NCI-H345 (cell line): ENCODE measurements at regions not wholly inside any gene's neighbourhood (a gene's known extent, or its start where the extent isn't known, plus 50 kb on each side); places are given as distances from the start of the nearest gene placed in this dataset.
"Not testable (repeated sequence)": the region's sequence is repeated elsewhere in the genome, so short reads cannot be mapped to it uniquely, and the experiment has no call there.

ENCODE experiments used
- DNase-seq: peaks from one replicate; lab custom pipeline; 2025; lab: John Stamatoyannopoulos, UW

DNA sequence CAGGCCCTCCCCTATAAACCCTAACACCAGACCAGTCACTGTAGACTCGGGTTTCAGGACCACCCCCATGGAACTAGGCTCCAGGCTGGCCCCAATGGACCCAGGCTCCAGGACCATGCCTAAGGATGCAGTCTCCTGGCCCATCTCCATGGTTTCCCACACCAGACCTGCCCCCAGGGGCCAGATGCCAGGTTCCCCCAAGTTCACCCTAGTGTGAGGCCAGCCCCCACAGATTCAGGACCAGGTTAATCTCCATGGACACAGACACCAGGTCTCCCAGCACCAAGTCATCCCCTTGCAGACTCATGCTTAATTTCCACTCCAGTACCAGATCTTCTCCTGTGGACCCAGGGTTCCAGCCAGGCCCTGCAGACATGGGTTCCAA lies 103.8 kb upstream of the LANCL2 start:
- DNase-seq: no peak

DNA sequence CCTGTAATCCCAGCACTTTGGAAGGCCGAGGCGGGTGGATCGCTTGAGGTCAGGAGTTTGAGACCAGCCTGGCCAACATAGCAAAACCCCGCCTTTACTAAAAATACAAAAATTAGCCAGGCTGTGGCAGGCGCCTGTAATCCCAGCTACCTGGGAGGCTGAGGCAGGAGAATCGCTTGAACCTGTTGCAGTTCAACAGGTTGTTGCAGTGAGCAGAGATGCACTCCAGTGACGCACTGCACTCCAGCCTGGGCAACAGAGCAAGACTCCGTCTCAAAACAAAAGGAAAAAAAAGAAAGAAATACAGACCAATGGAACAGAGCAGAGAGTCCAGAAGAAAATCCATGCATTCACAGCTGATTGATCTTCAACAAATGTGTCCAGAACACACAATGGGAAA lies 99.8 kb upstream of the LANCL2 start:
- not testable (repeated sequence) for DNase-seq

DNA sequence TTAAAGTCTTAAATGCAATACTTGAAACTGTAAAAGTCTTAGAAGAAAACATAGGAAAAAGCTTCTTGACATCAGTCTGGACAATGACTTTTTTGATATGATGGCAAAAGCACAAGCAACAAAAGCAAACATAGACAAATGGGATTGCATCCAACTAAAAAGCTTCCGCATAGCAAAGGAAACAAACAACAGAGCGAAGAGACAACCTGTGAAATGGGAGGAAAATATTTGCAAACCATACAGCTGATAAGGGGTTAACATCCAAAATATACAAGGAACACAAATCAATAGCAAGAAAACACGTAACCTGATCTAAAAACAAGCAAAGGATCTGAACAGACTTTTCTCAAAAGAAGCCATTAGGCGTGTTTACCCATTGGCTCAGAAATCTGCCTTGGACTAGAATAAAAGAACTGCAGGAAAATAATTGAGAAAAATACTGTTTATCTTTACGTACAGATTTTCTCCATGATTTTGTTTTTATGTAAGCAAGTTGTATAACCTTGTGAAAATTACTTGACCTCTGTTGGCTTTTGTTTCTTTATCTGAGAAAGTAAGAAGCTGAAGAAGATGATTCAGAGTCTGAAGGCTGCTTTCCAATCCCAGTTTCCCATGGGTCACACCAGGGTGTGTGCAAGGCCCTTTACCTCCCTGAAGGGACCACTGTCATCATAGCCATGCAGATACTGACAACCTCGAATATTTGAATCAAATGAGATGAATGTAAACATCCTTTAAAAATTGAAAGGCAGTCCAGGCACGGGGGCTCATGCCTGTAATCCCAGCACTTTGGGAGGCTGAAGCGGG lies 99.1 kb upstream of the LANCL2 start:
- no peak for DNase-seq

DNA sequence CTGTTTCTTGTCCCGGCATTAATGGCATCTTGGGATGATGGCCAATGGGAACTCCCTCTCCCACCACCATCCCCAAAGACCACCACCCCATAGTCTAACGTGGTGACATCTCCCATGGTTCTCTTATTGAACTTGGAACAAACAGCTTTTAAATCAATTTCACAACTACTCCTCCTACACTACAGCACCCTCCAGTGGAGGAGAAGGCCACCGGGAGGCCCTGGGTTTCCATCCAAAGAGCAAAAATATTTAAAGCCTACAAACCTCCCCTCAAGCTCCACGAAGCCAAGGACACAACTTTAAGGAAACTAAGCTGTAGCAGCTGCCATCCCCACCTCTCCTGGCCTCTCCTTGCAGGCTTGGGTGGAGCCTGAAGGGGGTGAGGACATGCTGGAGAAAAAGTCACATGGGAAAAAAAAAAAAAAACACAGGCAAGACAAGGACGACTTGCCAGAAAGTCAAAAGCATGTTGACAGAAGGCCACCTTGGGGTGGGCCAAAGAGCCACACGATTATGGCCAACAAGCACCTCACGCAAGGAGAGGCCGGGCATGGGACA lies 94.0 kb upstream of the LANCL2 start:
- no peak for DNase-seq

DNA sequence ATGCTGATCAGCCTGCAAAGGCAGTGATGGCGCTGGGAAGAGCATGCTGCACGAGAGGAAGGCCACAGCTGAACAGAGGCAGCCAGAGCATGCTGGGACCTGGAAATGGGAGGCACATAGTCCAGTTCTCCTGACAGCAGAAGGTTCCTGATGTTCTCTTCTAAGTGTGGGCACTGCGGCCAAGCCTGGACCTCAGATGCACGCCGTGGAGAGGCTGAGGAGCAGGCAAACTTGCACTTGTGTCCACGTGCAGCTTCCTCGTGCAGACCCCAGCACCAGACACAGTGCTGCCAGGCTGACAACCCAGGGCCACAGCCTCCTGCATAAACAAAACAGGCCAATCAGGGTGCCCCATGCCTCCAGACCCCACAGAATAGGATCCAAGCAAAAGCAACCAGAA lies 93.5 kb upstream of the LANCL2 start:
- DNase-seq: no peak

DNA sequence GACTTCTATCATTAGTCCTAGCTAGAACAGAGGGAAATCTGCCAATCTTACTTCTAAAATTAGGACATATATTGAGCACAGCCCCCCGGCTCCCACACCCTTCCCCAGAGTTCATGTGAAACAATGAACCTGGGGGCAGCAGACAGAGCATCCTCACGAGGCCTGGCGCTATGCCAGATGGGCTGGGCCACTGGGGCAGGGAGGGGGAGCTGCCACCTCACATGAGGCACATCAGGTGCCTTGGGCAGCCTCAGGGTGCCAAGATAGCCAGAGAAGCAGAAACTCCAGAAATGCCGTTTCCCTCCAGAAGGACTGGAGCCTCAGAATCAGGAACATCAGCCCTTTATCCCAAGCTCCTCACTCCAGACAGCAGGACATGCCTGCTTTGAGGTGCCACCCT lies 92.8 kb upstream of the LANCL2 start:
- DNase-seq: peak; percentile 48

DNA sequence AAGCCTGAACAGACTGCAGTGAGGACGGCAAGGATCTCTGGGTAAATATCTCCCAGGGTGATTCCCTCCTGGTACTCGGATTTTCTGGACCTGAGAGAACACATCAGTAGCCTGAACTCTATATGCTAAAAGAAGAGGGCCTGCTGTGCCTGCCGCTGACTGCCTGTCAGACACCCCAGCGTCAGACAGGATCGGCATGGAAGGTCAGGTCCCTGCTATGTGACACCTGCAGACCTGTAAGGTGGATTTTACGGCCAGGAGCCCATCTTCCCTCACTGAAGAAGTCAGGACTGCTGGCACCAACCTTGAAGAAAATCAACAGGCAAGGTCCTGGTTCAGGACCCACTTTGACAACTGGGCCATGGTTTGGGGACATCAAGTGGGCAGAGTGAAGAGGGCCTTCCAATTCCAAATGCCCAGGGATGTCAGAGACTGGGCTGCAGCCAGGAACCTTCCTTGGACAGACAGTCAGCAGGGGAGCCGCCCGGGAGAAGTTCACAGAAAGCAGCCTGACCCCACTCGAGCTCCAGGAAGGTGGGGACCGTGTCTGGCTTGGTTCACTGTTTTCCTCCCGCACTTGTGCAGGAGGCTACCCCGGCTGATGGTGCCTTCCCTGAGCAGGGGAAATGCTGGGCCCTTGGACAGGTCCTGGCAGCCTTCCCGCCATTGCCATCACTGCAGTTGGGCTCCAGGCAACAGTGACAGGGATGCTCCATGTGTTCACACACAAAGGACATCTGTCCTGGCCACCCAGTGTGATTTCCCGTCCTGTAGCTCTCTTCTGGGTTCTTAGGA lies 91.8 kb upstream of the LANCL2 start:
- DNase-seq: no peak

DNA sequence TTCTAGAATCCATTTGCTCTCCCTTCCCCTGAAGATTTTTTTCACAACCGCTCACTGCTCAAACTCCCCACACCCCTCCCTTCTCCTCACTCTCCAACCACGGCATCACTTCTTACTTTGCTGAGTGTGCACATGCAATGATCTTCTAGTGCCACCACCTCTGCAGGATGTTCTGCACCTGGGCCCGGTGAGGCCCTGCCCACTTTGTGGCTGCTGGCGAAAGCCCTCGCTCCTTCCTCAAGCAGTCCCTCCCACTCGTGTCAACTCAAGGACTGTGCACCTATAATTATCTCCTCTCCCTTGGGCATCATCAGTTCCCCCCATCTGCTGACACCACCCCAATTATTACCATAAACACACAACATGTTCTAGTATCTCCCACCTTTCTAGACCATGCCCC lies 91.0 kb upstream of the LANCL2 start:
- no peak for DNase-seq

DNA sequence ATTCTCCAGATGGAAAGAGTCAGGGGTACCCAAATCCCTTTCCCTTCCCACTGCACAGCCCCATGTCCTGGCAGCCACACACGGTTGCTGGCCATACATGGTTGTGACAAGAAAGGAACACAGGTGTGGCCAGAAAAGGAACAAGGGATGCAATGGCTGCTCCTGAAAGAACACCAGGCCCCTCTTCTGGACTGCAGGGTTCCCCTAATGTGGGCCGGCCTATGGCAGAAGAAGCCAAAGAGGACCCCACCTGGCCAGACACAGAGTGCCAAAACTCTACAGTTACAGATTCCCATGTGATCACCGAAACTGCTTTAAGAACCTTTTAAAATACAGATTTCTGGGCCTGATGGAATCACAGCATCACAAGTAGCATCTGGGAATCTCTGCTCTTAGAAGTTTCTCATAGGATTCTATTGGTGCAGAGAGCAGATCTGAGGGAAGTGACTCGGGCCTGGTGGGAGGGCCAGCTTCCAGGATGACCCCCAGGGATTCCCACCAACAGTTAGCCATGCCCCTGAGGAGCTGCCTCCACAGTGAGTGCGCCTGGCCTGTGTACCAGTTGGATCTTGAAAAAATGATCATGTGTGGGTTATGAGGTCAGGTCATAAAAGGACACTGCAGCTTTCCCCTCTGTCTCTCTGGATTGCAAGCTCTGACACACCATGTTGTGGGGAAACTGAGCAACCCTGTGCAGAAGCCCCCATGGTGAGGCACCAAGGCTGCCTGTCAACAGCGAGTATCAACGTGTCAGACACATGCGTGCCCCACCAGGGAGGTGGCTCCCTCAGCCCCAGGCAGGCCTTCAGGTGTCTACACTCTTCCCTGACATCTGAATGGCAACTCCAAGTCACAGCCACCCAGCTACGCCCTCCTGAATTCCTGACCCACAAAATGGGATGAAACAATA lies 89.6 kb upstream of the LANCL2 start:
- DNase-seq: no peak

DNA sequence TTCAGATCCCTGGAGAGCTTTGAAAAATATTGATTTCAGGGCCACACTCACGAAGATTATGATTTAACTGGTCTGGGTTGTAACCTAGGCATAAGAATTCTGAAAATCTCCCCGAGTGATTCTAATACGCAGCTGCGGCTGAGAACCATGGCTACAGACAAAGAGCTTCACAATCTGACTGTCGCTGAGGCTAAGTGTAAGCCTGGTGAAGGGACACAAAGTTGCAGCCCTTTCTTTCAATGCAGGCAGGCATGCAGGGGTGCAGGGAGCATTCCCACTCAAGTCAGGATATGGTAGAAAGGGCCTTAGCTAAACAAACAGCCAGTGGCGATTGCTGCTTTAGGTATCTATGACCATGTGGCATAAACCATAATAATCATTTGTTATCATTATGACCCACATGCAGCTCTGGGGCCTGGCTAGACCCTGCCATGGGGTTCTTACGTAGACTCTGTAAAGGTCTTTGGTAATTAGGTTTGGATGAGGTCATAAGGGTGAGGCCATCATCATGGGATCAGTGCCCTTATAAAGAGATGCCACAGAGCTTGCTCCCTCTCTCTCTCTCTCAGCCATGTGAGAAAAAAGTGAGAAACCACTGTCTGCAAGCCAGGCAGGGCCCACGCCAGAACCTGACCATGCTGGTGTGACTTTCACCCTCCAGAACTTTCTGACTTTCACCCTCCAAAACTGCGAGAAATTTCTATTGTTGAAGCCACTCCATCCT lies 88.4 kb upstream of the LANCL2 start:
- DNase-seq: no peak

DNA sequence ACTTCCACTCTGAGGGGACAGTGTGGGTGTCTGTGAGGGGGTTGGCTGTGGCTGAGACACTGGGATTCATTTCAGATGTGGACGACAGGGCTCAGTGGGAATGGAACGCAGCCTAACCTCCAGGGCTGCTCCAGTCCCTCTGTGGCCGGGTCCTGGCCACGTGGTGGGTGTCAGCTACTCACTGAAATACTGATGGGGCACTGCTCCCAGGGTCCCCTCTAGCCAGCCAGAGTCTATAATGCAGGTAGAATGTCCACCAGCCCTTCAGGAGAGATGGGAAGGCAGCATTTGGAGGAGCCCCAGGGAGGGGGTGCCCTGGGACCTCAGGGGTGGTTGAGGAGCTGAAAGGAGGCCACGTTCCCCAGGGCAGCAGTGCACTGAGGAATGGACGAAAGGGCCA lies 87.2 kb upstream of the LANCL2 start:
- no peak for DNase-seq

DNA sequence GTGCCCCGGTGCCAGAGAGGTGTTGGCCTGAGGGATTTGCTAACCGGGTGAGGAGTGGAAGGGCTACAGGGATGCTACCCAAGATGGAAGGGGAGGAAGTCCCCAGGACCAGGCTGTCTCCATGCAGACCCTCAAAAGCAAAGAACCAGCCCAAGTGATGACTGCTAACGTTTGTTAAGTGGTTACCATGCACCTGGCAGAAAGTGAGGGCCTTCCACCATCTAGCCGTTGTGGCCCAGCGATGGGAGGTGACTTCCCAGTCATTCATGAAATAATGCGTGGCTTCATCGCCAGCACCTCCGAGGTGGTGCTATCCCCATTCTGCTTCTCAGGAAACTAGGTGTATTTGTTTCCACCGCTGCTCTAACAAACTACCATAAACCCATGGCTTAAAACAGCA lies 86.8 kb upstream of the LANCL2 start:
- no peak for DNase-seq

DNA sequence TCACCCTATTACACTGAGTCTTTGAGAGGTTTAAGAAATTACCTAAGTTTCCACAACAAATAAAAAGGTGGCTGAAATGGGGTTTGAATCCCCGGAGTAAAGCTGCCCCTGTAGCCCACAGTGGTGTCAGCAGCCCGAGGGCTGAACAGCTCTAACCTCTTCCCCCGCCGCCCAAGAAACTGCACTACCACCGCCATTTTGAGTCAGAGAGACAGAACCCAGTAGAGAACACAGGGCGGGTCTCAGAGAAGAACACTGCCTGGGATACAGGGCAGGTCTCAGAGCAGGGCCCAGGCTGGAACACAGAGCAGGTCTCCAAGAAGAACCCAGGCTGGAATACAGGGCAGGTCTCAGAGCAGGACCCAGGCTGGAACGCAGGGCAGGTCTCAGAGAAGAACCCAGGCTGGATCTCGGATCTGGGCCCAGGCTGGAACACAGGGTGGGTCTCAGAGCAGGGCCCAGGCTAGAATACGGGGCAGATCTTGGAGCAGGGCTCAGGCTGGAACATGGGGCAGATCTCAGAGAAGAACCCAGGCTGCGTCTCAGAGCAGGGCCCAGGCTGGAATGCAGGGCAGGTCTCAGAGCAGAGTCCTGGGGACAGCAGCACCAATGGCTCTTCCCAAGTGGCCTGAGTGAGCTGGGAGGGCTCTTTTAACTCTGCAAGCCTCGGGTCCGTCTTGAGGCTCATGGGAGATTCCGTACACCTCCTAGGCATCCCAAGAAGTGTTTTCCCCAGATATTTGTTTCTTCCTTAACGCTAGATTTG lies 85.9 kb upstream of the LANCL2 start:
- DNase-seq: no peak

DNA sequence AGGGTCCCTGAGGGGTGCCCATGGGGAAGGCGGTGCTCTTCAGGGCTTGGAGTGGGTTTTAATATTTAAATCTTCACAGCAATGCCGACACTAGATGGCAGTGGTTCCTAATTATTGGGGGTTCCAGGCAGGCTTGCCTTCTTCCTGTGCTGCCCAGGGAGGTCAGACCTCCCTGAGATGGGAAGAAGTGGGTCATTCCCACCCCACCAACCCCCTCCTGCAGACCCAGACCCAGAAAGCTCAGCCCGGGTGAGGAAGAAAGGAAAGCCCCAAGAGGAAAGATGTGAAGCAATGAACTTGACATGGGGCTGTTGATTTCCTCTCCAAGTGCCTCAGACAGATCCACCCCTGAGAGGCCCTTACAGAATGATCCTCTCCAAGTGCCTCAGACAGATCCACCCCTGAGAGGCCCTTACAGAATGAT lies 85.1 kb upstream of the LANCL2 start:
- peak; percentile 83 for DNase-seq

DNA sequence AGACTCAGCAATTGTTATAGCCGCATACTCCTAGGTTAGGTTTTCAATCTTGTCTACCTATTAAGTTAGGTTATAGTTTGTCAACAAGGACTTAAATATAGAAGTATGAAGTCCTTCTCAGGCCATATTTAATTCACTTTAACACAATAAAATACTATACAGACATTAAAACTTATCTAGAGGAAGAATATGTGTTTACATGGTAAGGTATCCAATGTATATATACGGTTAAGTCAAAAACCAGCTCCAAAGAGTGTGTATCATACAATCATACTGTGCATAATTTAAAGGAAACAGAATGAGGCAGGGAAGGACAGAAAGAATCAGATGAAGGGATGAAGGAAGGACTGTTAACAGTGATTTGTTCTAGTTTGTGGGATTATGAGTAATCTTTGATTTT lies 79.5 kb upstream of the LANCL2 start:
- no peak for DNase-seq

DNA sequence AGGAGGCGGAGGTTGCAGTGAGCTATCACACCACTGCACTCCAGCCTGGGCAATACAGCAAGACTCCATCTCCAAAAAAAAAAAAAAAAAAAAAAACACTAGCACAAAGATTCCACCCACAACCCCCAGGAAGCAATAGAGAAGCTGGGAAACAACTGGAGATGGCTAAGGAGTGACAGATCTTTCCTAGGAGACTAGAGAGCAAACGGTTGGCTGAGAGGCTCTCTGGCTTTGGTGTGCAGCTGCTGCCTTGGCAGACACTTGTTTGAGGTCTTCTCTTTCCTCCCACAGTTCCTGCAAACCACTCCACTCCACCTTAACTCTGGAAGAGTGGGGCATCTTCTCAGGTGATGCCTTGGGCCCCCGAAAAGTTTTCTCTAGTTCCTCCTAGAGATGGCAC lies 78.5 kb upstream of the LANCL2 start:
- no peak for DNase-seq

DNA sequence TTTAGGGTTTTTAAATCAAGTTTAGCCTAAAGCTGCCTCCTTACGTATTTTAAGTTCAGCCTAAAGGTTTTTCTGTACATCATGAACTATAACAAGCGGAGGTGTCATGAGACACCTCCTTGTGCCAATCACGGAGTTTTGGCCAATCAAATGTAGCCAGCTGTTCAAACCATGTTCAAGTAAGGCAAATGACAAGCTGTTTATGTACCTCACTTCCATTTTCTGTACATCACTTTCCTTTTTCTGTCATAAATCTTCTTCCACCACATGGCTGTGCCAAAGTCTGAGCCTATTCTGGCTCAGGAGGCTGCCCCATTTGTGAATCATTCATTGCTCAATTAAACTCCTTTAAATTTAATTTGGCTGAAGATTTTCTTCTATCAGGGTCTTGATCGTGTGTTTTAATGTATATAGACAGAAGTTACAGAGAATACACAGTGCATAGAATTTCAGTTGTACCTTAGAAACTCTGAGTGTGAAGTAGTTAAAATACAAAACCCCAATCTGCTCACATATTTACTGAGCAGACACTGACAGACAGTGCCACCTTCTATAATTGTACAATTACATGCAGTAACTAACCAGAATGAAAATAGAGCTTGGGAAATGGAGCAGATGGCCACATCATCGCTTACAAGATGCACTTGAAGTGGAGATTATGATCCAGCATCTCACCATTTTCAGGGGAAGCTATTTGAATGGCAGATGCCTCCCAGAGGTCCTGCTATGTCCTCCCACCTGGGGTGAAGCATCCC lies 76.9 kb upstream of the LANCL2 start:
- DNase-seq: no peak

DNA sequence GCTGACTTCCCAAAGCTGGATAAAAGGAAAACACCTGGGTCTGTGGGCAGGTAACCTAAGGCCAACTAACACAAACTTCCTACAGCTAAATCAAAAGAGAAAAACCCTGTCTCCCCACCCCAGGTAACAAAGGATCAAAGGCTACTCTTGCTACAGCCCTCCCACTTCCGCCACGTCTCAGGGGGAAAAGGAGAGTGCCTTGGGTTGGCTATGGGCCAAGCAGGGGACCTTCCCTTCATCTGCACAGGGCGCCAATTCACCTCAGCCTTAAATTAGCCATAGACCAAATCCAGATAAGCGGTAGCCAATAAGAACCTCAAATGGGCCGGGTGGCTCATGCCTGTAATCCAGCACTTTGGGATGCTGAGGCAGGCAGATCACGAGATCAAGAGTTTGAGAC lies 69.1 kb upstream of the LANCL2 start:
- no peak for DNase-seq

DNA sequence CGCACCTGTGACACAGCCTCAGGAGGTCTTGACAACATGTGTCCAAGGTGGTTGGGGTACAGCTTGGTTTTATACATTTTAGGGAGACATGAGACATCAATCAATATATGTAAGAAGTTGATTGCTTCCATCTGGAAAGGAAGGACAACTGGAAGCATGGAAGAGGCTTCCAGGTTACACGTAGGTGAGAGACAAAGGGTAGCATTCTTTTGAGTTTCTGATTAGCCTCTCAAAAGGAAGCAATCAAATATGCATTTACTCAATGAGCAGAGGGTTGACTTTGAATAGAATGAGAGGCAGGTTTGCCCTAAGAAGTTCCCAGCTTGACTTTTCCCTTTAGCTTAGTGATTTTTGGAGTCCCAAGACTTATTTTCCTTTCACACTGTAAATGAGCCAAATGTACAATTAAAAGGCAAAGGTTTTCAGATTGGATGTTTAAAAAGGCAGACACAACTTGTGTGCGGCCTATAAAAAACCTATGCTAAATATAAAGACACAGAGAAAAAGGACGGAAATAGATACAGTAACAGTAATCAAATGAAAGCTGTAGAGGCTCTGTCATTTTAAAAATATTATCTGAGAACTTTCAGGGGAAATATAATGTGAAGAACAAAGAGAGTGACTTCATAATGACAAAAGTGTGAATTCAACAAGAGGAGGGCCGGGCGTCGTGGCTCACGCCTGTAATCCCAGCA lies 65.7 kb upstream of the LANCL2 start:
- DNase-seq: no peak
